Neuronal stem cell (in vitro differentiated cells): ENCODE measurements at regions not wholly inside any gene's neighbourhood (a gene's known extent, or its start where the extent isn't known, plus 50 kb on each side); places are given as distances from the start of the nearest gene placed in this dataset.

Experiments used
- DNase-seq: peaks from one replicate; pipeline ENCODE4 v3.0.0-alpha.2; 2013; ENCODE audit warnings: low spot score
- H2AFZ ChIP-seq: one replicate; pipeline ENCODE4 v1.6.1; 2013; ENCODE audit warnings: mild to moderate bottlenecking, low read length, inconsistent platforms
- H2AK5ac ChIP-seq: 2 replicates; pipeline ENCODE4 v1.6.1; 2013; ENCODE audit warnings: low read depth, mild to moderate bottlenecking, inconsistent platforms, low read length, moderate library complexity, mixed read lengths
- H2BK120ac ChIP-seq: 2 replicates; pipeline ENCODE4 v1.6.1; 2013; ENCODE audit warnings: low read depth, mild to moderate bottlenecking, inconsistent platforms, low read length, moderate library complexity, mixed read lengths
- H2BK12ac ChIP-seq: one replicate; pipeline ENCODE4 v1.6.1; 2013; ENCODE audit warnings: low read length, inconsistent platforms
- H2BK15ac ChIP-seq: 2 replicates; pipeline ENCODE4 v1.6.1; 2013; ENCODE audit warnings: mild to moderate bottlenecking, low read length, inconsistent platforms, mixed read lengths
- H2BK5ac ChIP-seq: one replicate; pipeline ENCODE4 v1.6.1; 2013; ENCODE audit warnings: inconsistent platforms, mild to moderate bottlenecking, low read length, moderate library complexity
- H3K14ac ChIP-seq: one replicate; pipeline ENCODE4 v1.6.1; 2013; ENCODE audit warnings: low read length, inconsistent platforms
- H3K18ac ChIP-seq: 2 replicates; pipeline ENCODE4 v1.6.1; 2013; ENCODE audit warnings: low read length, inconsistent platforms
- H3K23ac ChIP-seq: 2 replicates; pipeline ENCODE4 v1.6.1; 2013; ENCODE audit warnings: low read depth, mild to moderate bottlenecking, mixed read lengths, low read length, inconsistent platforms; ENCODE audit not compliant: poor library complexity
- H3K27ac ChIP-seq: replicated peaks from 3 replicates; pipeline ENCODE4 v1.5.1; 2013; ENCODE audit warnings: low read length, inconsistent platforms
- H3K27me3 ChIP-seq, 3 experiments: 2 replicates each; pipeline ENCODE4 v1.6.1; 2013; ENCODE audit warnings: low read length in 3 of 3, mild to moderate bottlenecking in 2 of 3, inconsistent platforms in 1 of 3, low read depth in 1 of 3, mixed read lengths in 1 of 3, moderate library complexity in 1 of 3; ENCODE audit not compliant: control insufficient read depth in 3 of 3, insufficient read depth in 3 of 3
- H3K36me3 ChIP-seq, 2 donors: replicated peaks in 1 of 2; 2 replicates each; pipeline ENCODE4 v1.6.1; 2013; ENCODE audit warnings: low read length in 2 of 2; ENCODE audit not compliant: control insufficient read depth in 2 of 2, insufficient read depth in 2 of 2
- H3K4ac ChIP-seq: 2 replicates; pipeline ENCODE4 v1.6.1; 2013; ENCODE audit warnings: inconsistent platforms, mild to moderate bottlenecking, low read length, moderate library complexity
- H3K4me1 ChIP-seq, 2 donors: 1 replicate in 1 of 2; 2 replicates in 1 of 2; pipeline ENCODE4 v1.6.1; 2013; ENCODE audit warnings: low read length in 2 of 2, low read depth in 1 of 2; ENCODE audit not compliant: control insufficient read depth in 2 of 2, insufficient read depth in 1 of 2
- H3K4me2 ChIP-seq: one replicate; pipeline ENCODE4 v1.6.1; 2013; ENCODE audit warnings: mild to moderate bottlenecking, low read length, inconsistent platforms; ENCODE audit not compliant: insufficient read depth, poor library complexity, severe bottlenecking
- H3K4me3 ChIP-seq, 2 donors: 2 replicates each; pipeline ENCODE4 v1.5.1; 2013; ENCODE audit warnings: low read length in 2 of 2, mild to moderate bottlenecking in 2 of 2, inconsistent platforms in 1 of 2, moderate library complexity in 1 of 2
- H3K79me1 ChIP-seq: one replicate; pipeline ENCODE4 v1.6.1; 2013; ENCODE audit warnings: low read depth, mild to moderate bottlenecking, inconsistent platforms, low read length, moderate library complexity
- H3K9ac ChIP-seq: one replicate; pipeline ENCODE4 v1.6.1; 2013; ENCODE audit warnings: mild to moderate bottlenecking, low read depth, low read length, inconsistent platforms; ENCODE audit not compliant: poor library complexity
- H3K9me3 ChIP-seq, 2 donors: replicated peaks in 1 of 2; 2 replicates each; pipeline versions ENCODE3 to v1.6.1; 2013; ENCODE audit warnings: low read length in 2 of 2, mild to moderate bottlenecking in 2 of 2, inconsistent platforms in 1 of 2, low read depth in 1 of 2, mixed read lengths in 1 of 2, moderate library complexity in 1 of 2; ENCODE audit not compliant: control insufficient read depth in 2 of 2, insufficient read depth in 1 of 2
- H4K8ac ChIP-seq: one replicate; pipeline ENCODE4 v1.6.1; 2013; ENCODE audit warnings: low read depth, mild to moderate bottlenecking, inconsistent platforms, low read length, moderate library complexity
- H4K91ac ChIP-seq: one replicate; pipeline ENCODE4 v1.6.1; 2013; ENCODE audit warnings: low read length, low read depth, mild to moderate bottlenecking, inconsistent platforms; ENCODE audit not compliant: poor library complexity
- WGBS, 2 donors: extraction: QIAGEN DNeasy Blood & Tissue Kit; methylation state at CpG; one replicate each; pipeline ENCODE4 v1.1.7; 2013; ENCODE audit warnings: missing lambda C conversion rate in 2 of 2, mixed read lengths in 1 of 2; ENCODE audit not compliant: insufficient read length in 2 of 2, insufficient replicate concordance in 1 of 2; ENCODE audit errors: extremely low coverage in 2 of 2; 5-methylcytosine and 5-hydroxymethylcytosine counted together

DNA sequence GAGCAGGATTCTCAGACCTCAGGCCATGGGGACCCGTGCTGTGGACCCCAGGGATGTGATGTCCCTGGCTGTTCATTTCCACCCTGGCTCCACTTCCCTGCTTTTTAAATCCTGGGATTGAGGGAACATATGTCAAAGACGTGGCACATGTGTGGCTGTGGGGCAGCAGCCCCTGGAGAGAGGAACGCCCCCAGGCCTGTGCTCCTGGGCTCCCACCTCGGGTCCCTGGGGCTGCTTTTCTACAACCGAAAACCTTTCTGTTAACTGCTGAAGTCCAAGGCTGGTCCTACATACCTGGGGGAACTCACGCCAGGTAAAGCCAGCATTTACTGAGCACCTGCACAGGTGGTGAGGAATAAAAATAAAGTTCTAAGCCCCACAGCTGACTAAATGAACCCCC, 102.3 kb upstream of the FRMD1 start:
- no peak overlapping the region for H3K27ac ChIP-seq
- no peak overlapping the region for H4K91ac ChIP-seq
- no peak overlapping the region for H2AK5ac ChIP-seq
- no peak overlapping the region for H2BK15ac ChIP-seq
- no peak overlapping the region for H3K18ac ChIP-seq
- no peaks in the 10 kb centered on the region for H3K79me1 ChIP-seq
- H3K14ac ChIP-seq, result no peak overlapping the region
- H2BK12ac ChIP-seq, result no peak overlapping the region
- no peak overlapping the region for H3K9ac ChIP-seq
- no peak overlapping the region for H2AFZ ChIP-seq
- no peak overlapping the region for H2BK120ac ChIP-seq
- no peak overlapping the region for H3K23ac ChIP-seq
- H4K8ac ChIP-seq, result no peak overlapping the region
- H2BK5ac ChIP-seq, result no peak overlapping the region
- peaks cover 0 to 1% of the 10 kb centered on the region in 2 donors for H3K9me3 ChIP-seq
- no peak for DNase-seq
- H3K27me3 ChIP-seq, result peaks cover 0 to 50% (median 0%) of the 10 kb centered on the region in 3 experiments
- H3K4me1 ChIP-seq, result peaks cover 7 to 17% of the 10 kb centered on the region in 2 donors
- no peak overlapping the region for H3K4ac ChIP-seq
- no peak overlapping the region for H3K4me3 ChIP-seq
- WGBS, 2 donors, result no CpG with 5 or more reads among the region's 6 CpGs
- no peaks in the 10 kb centered on the region for H3K36me3 ChIP-seq
- no peak overlapping the region for H3K4me2 ChIP-seq

DNA sequence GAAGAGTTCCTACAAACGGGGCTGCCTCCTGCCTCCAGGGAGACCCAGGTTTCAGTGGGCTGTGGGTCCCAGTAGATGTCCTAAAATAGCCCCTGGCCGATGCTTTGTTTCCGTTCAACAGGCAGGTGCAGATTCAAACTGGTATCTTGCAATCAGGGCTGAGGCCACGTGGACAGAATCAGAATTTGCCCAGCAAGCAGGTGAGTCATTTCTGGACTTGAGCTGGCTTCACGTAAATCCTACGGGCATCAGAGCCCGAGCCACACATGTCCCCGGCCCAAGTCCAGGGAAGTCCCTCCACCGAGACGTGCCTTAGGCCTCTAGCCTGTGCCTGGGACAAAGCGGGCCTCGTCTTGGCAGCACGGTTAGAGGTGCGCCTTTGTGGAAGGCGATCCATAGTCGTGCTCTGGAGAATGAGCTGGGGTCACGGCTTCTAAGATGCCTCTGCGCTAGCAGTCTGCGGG, 101.6 kb upstream of the FRMD1 start:
- Histone ChIP-seq H2AFZ (no peak overlapping the region), H3K9me3 (no peaks in the 10 kb centered on the region), H4K8ac (no peak overlapping the region), H4K91ac (no peak overlapping the region), H3K23ac (peak overlapping the region; percentile 9), H3K9ac (no peak overlapping the region), H2BK120ac (no peak overlapping the region), H3K18ac (peak overlapping the region; percentile 71), H3K79me1 (no peaks in the 10 kb centered on the region), H2AK5ac (no peak overlapping the region), H3K27me3 (peaks cover 0 to 50% (median 0%) of the 10 kb centered on the region in 3 experiments), H3K4me3 (no peak overlapping the region), H3K36me3 (no peaks in the 10 kb centered on the region), H3K4me1 (peaks cover 7 to 17% of the 10 kb centered on the region in 2 donors), H2BK12ac (no peak overlapping the region), H2BK15ac (no peak overlapping the region), H2BK5ac (no peak overlapping the region), H3K14ac (no peak overlapping the region), H3K4ac (no peak overlapping the region), H3K4me2 (no peak overlapping the region), H3K27ac (no peak overlapping the region)
- WGBS, 2 donors, result no CpG with 5 or more reads among the region's 19 CpGs
- no peak for DNase-seq

DNA sequence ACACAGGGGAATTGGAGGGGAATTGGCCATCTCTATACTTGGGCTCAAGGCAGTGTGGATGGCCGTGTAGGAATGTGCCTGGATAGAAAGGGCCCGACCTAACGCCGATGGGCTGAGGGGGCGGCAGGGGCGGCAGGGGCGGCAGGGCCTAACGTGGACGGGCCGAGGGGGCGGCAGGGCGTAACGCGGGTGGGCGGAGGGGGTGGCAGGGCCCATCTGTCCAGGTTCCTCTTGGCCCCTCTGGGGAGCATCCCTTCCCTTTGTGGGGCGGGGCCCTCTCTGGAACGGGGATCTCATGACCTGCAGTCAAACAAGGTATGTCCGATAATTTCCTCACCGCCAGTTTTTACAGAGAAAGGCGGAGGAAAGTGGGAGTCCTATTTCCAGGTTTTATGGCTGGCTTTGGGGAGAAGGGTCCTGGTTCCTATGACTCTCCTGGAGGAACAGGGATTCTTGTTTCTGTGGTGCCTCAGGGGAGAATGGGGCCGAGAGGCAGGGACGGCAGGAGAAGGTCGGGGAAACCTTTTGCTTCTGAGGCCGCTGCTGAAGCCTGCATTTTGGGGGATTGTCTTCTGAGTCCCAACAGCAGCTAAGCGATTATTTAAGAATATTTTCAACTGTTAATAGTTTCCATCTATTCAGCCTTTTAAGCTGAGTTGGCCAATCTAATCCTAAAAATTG, 100.8 kb upstream of the FRMD1 start:
- Histone ChIP-seq H3K27ac (no peak overlapping the region), H4K8ac (no peak overlapping the region), H4K91ac (no peak overlapping the region), H3K4me2 (no peak overlapping the region), H3K23ac (no peak overlapping the region), H2BK120ac (no peak overlapping the region), H3K4me3 (no peak overlapping the region), H3K9ac (no peak overlapping the region), H3K36me3 (no peaks in the 10 kb centered on the region), H2BK12ac (no peak overlapping the region), H2AK5ac (no peak overlapping the region), H2AFZ (no peak overlapping the region), H3K4ac (no peak overlapping the region), H3K4me1 (peaks cover 7 to 17% of the 10 kb centered on the region in 2 donors), H3K27me3 (peaks cover 0 to 50% (median 0%) of the 10 kb centered on the region in 3 experiments), H3K9me3 (no peaks in the 10 kb centered on the region), H3K79me1 (no peaks in the 10 kb centered on the region), H3K18ac (peak overlapping the region; percentile 8), H2BK15ac (no peak overlapping the region), H3K14ac (no peak overlapping the region), H2BK5ac (no peak overlapping the region)
- whole genome bisulfite sequencing, 2 donors, result no CpG with 5 or more reads among the region's 25 CpGs
- DNase-seq, result no peak

DNA sequence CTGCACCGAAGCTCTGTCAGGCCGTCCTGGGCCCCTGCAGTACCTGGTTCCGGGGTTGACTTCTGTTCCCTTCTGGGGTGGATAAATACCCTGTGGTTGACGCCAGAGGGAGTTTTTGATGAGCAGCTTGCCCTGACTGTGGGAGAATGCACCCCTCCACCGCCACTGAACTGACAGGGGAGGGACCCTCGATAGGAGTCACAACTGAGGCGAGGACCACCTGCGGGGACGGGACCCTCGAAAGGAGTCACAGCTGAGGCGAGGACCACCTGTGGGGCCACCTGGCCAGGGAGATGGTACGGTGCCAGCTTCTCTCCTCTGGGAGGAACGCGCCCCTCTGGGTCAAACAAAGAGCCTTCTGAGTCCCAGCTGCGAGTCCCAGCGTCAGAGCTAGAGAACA, 100.1 kb upstream of the FRMD1 start:
- WGBS, 2 donors, result no CpG with 5 or more reads among the region's 16 CpGs
- Histone ChIP-seq H3K9me3 (no peaks in the 10 kb centered on the region), H2BK120ac (no peak overlapping the region), H2BK5ac (no peak overlapping the region), H3K27ac (no peak overlapping the region), H3K4ac (no peak overlapping the region), H3K27me3 (peaks cover 0 to 45% (median 0%) of the 10 kb centered on the region in 3 experiments), H3K14ac (no peak overlapping the region), H2AK5ac (no peak overlapping the region), H3K4me3 (no peak overlapping the region), H2BK15ac (no peak overlapping the region), H3K36me3 (no peaks in the 10 kb centered on the region), H2BK12ac (no peak overlapping the region), H3K9ac (no peak overlapping the region), H4K8ac (no peak overlapping the region), H2AFZ (no peak overlapping the region), H3K18ac (no peak overlapping the region), H3K4me1 (peaks cover 7 to 17% of the 10 kb centered on the region in 2 donors), H3K79me1 (no peaks in the 10 kb centered on the region), H4K91ac (no peak overlapping the region), H3K23ac (no peak overlapping the region), H3K4me2 (no peak overlapping the region)
- no peak for DNase-seq
